IMR-90 (cell line): ENCODE measurements at regions not wholly inside any gene's neighbourhood (a gene's known extent, or its start where the extent isn't known, plus 50 kb on each side); places are given as distances from the start of the nearest gene placed in this dataset.

Source experiments
- ATAC-seq: fragments of 200-7000 bp; cut with Tn5 transposase; 2 replicates; pipeline ENCODE4 v1.9.1; 2020; ENCODE audit warnings: low read depth, mild to moderate bottlenecking, moderate library complexity
- BruUV-seq: library from RNA; stranded (reverse); fragments of 400-500 nt; replicated peaks from 2 replicates; lab custom pipeline; 2021; lab: Mats Ljungman, UMichigan
- CTCF ChIA-PET: fragments of 300-600 bp; formaldehyde crosslinking; extraction: SDS; loops from one replicate; lab custom pipeline; 2021; ENCODE audit warnings: antibody characterized with exemption; lab: Yijun Ruan, JAX
- POLR2A ChIA-PET: fragments of 300-600 bp; sonication (Branson Sonifier 250); formaldehyde crosslinking; loops from one replicate; lab custom pipeline; 2022; ENCODE audit warnings: antibody characterized with exemption; ENCODE audit not compliant: unreplicated experiment; lab: Charles Lee
- DNase-seq: peaks from one replicate; pipeline ENCODE4 v3.0.0; 2013
- H2AFZ ChIP-seq: replicated peaks from 2 replicates; pipeline ENCODE3; 2013; ENCODE audit warnings: low read length, mild to moderate bottlenecking; ENCODE audit not compliant: poor library complexity
- H2AK5ac ChIP-seq: 2 replicates; pipeline ENCODE4 v1.6.1; 2013; ENCODE audit warnings: low read depth, low read length, inconsistent platforms
- H2AK9ac ChIP-seq: replicated peaks from 2 replicates; pipeline ENCODE3; 2013; ENCODE audit warnings: mild to moderate bottlenecking, low read depth, low read length, moderate library complexity; ENCODE audit not compliant: poor library complexity
- H2BK120ac ChIP-seq: 2 replicates; pipeline ENCODE4 v1.6.1; 2013; ENCODE audit warnings: low read depth, low read length, inconsistent platforms
- H2BK15ac ChIP-seq: 3 replicates; pipeline ENCODE4 v1.6.1; 2013; ENCODE audit warnings: low read depth, low read length, inconsistent platforms
- H2BK20ac ChIP-seq: 2 replicates; pipeline ENCODE4 v1.6.1; 2013; ENCODE audit warnings: low read depth, mild to moderate bottlenecking, inconsistent platforms, low read length, moderate library complexity
- H2BK5ac ChIP-seq: 2 replicates; pipeline ENCODE4 v1.6.1; 2013; ENCODE audit warnings: mild to moderate bottlenecking, low read depth, low read length, inconsistent platforms; ENCODE audit not compliant: poor library complexity, severe bottlenecking
- H3K14ac ChIP-seq: replicated peaks from 2 replicates; pipeline ENCODE4 v1.6.1; 2013; ENCODE audit warnings: low read depth, low read length, inconsistent platforms
- H3K18ac ChIP-seq: 2 replicates; pipeline ENCODE4 v1.6.1; 2013; ENCODE audit warnings: low read depth, low read length, control low read depth
- H3K23ac ChIP-seq: 2 replicates; pipeline ENCODE4 v1.6.1; 2013; ENCODE audit warnings: low read depth, low read length, inconsistent platforms
- H3K27ac ChIP-seq: 2 replicates; pipeline ENCODE4 v1.5.1; 2013; ENCODE audit warnings: mild to moderate bottlenecking, control low read depth, low read length; ENCODE audit not compliant: insufficient read depth
- H3K27me3 ChIP-seq: 2 replicates; pipeline ENCODE4 v1.6.1; 2013; ENCODE audit warnings: low read length; ENCODE audit not compliant: control insufficient read depth, insufficient read depth
- H3K36me3 ChIP-seq: 2 replicates; pipeline ENCODE4 v1.6.1; 2013; ENCODE audit warnings: low read length, mixed read lengths; ENCODE audit not compliant: control insufficient read depth, insufficient read depth
- H3K4ac ChIP-seq: 2 replicates; pipeline ENCODE4 v1.6.1; 2013; ENCODE audit warnings: low read depth, low read length, inconsistent platforms
- H3K4me1 ChIP-seq: 2 replicates; pipeline ENCODE4 v1.6.1; 2013; ENCODE audit warnings: low read length, mixed read lengths; ENCODE audit not compliant: control insufficient read depth, insufficient read depth
- H3K4me2 ChIP-seq: 2 replicates; pipeline ENCODE4 v1.6.1; 2013; ENCODE audit warnings: low read depth, mild to moderate bottlenecking, control low read depth, low read length, moderate library complexity
- H3K4me3 ChIP-seq: 2 replicates; pipeline ENCODE4 v1.5.1; 2013; ENCODE audit warnings: low read depth, mild to moderate bottlenecking, control low read depth, low read length, moderate library complexity; ENCODE audit not compliant: insufficient read depth
- H3K56ac ChIP-seq: 2 replicates; pipeline ENCODE4 v1.6.1; 2013; ENCODE audit warnings: low read length, inconsistent platforms; ENCODE audit not compliant: insufficient read depth; ENCODE audit errors: extremely low read depth
- H3K79me1 ChIP-seq, 2 experiments: 2 replicates each; pipeline ENCODE4 v1.6.1; 2013; ENCODE audit warnings: low read length in 2 of 2, inconsistent platforms in 1 of 2, low read depth in 1 of 2
- H3K9ac ChIP-seq: 2 replicates; pipeline ENCODE4 v1.6.1; 2013; ENCODE audit warnings: low read depth, low read length, control low read depth
- H3K9me1 ChIP-seq: 2 replicates; pipeline ENCODE4 v1.6.1; 2013; ENCODE audit warnings: low read length, inconsistent platforms; ENCODE audit not compliant: insufficient read depth
- H3K9me3 ChIP-seq: 2 replicates; pipeline ENCODE4 v1.6.1; 2013; ENCODE audit warnings: low read length; ENCODE audit not compliant: control insufficient read depth, insufficient read depth
- H4K20me1 ChIP-seq: 2 replicates; pipeline ENCODE4 v1.6.1; 2013; ENCODE audit warnings: low read length, inconsistent platforms; ENCODE audit not compliant: insufficient read depth
- H4K5ac ChIP-seq: 2 replicates; pipeline ENCODE4 v1.6.1; 2013; ENCODE audit warnings: mild to moderate bottlenecking, low read depth, low read length, control low read depth
- H4K8ac ChIP-seq, 2 experiments: 2 replicates each; pipeline ENCODE4 v1.6.1; 2013; ENCODE audit warnings: low read depth in 2 of 2, low read length in 2 of 2, control low read depth in 1 of 2, inconsistent platforms in 1 of 2
- H4K91ac ChIP-seq: 2 replicates; pipeline ENCODE4 v1.6.1; 2013; ENCODE audit warnings: low read depth, low read length, inconsistent platforms; ENCODE audit not compliant: insufficient read depth
- FOS ChIP-seq: fragments of 150-350 bp; IDR thresholded peaks from 2 replicates; pipeline ENCODE4 v1.6.1; 2016; ENCODE audit warnings: low read depth, low read length
- MXI1 ChIP-seq: IDR thresholded peaks from 2 replicates; pipeline ENCODE4 v1.6.1; 2012; ENCODE audit warnings: low read depth, mild to moderate bottlenecking, low read length, moderate library complexity, borderline replicate concordance
- SMC3 ChIP-seq: fragments of 150-350 bp; IDR thresholded peaks from 2 replicates; pipeline ENCODE4 v1.6.1; 2016; ENCODE audit warnings: low read depth, mild to moderate bottlenecking, antibody characterized with exemption, low read length, moderate library complexity
- WGBS, 2 experiments: methylation state at CpG; one replicate each; pipeline versions ENCODE4 v1.1.5 to v1.1.7; 2013; ENCODE audit warnings: missing lambda C conversion rate in 2 of 2; ENCODE audit not compliant: insufficient read length in 1 of 2; ENCODE audit errors: extremely low coverage in 2 of 2; 5-methylcytosine and 5-hydroxymethylcytosine counted together
- dilution Hi-C: fragments of 300-500 bp; cut with HindIII; formaldehyde crosslinking; loops from one replicate; pipeline ENCODE4 v1.14.3; 2018; ENCODE audit warnings: low sequenced_read_pairs; ENCODE audit not compliant: unreplicated experiment
- in situ Hi-C: fragments of 300-500 bp; cut with MboI; formaldehyde crosslinking; loops from 3 replicates; pipeline ENCODE4 v1.14.3; 2019; ENCODE audit warnings: low sequenced_read_pairs, inconsistent platforms, mixed read lengths
- intact Hi-C: fragments of 100-400 bp; cut with micrococcal nuclease; formaldehyde crosslinking; loops from 2 replicates; pipeline ENCODE4 v1.10.0; 2022

GRCh38 chr18:37965572-37965970 lies 400.0 kb upstream of the CELF4 start:
- intact Hi-C loops, result no loop called here
- Histone ChIP-seq H3K14ac (no peak overlapping the region), H3K27ac (no peak overlapping the region), H4K91ac (no peak overlapping the region), H2AFZ (no peak overlapping the region), H2BK5ac (no peak overlapping the region), H2AK9ac (no peak overlapping the region), H2BK20ac (no peak overlapping the region), H3K36me3 (no peaks in the 10 kb centered on the region), H3K56ac (no peak overlapping the region), H2BK120ac (no peak overlapping the region), H3K4me1 (no peaks in the 10 kb centered on the region), H2BK15ac (no peak overlapping the region), H4K20me1 (no peaks in the 10 kb centered on the region), H3K4ac (no peak overlapping the region), H3K23ac (no peak overlapping the region), H3K4me2 (no peak overlapping the region), H3K9me3 (peaks cover 21% of the 10 kb centered on the region), H4K5ac (no peak overlapping the region), H3K9me1 (no peaks in the 10 kb centered on the region), H2AK5ac (no peak overlapping the region), H3K27me3 (no peaks in the 10 kb centered on the region), H4K8ac (no peak overlapping the region), H3K4me3 (no peak overlapping the region), H3K9ac (no peak overlapping the region), H3K79me1 (no peaks in the 10 kb centered on the region), H3K18ac (no peak overlapping the region)
- ChIA-PET CTCF (no interaction called here), POLR2A (no interaction called here)
- no TSS peak for BruUV-seq
- TF ChIP-seq MXI1, result no peak
- TF ChIP-seq SMC3, result no peak
- TF ChIP-seq FOS, result no peak
- DNase-seq, result no peak
- dilution Hi-C loops, result no loop called here
- in situ Hi-C loops, result no loop called here
- no peak for ATAC-seq
- no CpG with 5 or more reads among the region's 1 CpG for whole genome bisulfite sequencing, 2 experiments
